Skin epidermis (tissue), 12 donors: ENCODE measurements at regions not wholly inside any gene's neighbourhood (a gene's known extent, or its start where the extent isn't known, plus 50 kb on each side); places are given as distances from the start of the nearest gene placed in this dataset.

ENCODE experiments used
- H3K27ac ChIP-seq, 21 experiments: fragments of 200-600 bp; sonication (generic) in 11 of 21; one replicate each; pipeline ENCODE4 v1.5.0; 2020; ENCODE audit warnings: mild to moderate bottlenecking in 3 of 21, inconsistent platforms in 2 of 21, moderate library complexity in 2 of 21
- H3K4me3 ChIP-seq, 7 experiments: fragments of 200-600 bp; sonication (generic) in 2 of 7; one replicate each; pipeline ENCODE4 v1.5.0; 2020; ENCODE audit warnings: inconsistent platforms in 2 of 7, mild to moderate bottlenecking in 2 of 7, moderate library complexity in 1 of 7

DNA sequence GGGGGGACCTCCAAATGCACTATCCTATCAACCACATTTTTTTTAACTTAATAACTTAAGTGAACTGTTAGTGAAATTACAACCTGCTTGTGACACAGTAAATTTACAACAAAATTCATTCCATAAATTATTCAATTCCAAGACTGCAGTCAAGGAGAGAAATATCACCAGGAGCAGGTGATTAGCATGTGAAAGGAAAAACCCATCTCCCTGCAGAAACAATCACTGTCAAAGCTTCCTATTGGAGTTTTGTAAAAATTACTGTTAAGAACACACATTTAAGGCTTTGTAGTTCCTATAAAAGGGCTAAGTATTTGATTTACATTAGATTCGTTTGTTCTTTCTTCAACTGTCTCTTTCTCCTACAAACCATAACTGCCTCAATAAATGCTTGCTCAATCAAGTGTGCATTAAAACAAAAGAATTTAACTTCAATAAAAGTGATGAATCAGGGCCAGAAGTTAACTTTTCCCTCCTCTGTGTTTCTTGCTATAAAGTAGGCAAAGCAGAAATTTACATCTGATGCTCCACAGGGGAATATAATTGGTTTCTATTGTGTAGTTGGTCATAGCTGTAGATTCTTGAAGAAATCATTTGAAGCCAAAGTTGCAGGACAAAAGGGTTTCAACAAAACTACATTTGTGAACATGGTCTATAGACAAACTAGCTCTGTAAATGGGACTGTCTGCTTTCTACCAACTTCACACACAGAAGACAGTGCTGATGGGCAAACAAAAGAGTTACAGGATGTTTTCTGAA, 195.1 kb upstream of the PSMD7 start:
- no peak overlapping the region for H3K4me3 ChIP-seq

DNA sequence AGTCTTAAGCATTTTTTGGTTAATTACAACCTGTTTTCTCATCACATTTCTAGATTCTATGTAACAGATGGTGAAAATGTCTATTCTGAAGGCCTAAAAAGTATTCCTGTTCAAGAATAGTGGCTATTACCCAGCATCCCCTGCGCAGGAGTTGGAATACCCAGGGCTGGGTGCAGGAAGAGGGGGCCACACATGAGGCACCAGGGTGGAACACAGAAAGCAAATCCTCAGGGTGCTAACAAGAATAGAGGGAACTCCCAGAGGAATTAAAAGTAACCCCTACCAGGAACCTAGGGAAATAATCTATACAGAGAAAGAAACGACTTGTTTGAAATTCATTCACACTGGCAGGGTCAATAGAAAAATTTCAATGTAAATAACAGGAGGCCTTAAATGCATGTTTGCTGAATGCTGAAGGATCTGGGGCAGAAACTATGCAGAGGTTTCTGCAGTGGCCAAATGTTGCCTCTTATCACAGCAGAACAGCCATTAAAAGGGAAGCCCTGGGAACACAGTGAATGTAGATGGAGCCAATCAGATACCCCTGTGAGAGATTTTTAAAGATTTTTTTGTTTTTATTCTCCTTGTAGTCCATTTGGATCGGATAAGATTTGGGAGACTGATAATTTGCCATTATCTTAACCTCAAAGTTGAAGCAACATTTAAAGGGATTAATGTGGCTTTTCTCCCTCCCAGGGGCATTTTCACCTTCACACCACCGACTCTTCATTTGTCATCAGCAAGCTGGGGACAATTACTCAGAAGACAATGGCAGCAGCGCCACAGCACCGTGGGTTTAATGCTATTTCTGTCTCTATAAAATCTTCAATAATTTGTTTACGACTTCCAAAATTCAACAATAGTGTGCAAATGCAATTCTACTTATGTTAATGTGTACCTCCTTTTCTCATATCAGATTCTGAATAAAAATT, 196.0 kb upstream of the PSMD7 start:
- Histone ChIP-seq H3K27ac (no peak overlapping the region), H3K4me3 (no peak overlapping the region)

More for the DNA sequence above, 195.1 kb upstream of the PSMD7 start:
- no peak overlapping the region for H3K27ac ChIP-seq

DNA sequence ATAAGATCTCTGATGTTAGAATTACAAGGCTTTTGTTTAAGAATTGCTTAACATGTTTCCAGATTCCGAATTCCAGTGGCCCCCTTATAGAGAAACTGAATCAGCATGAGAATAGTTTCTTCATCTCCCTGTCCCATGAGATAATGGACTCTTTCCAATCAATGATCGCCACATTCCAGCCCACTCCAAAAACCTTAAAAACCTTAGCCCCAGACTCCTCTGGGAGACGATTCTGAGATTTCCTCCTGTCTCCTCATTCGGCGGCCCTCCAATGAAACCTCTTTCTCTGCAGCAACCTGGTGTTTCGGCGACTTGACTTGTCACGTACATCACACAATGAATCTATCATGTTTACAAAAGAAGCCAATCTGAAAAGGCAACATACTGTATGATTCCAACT, 197.1 kb upstream of the PSMD7 start:
- H3K4me3 ChIP-seq: no peak overlapping the region
- H3K27ac ChIP-seq: no peak overlapping the region

DNA sequence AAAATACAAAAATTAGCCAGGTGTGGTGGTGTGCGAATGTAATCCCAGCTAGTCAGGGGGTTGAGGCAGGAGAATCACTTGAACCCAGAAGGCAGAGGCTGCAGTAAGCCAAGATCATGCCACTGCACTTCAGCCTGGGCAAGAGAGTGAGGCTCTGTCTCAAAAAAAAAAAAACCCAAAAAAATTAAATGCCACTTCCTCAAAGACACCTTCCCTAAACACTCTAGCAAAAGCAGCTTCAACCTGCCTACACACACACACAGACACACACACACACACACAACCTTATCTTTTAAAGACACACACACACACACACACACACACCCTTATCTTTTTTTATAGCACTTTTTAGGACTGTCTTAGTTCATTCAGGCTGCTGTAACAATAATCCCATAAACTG, 201.7 kb upstream of the PSMD7 start:
- H3K27ac ChIP-seq: no peak overlapping the region

DNA sequence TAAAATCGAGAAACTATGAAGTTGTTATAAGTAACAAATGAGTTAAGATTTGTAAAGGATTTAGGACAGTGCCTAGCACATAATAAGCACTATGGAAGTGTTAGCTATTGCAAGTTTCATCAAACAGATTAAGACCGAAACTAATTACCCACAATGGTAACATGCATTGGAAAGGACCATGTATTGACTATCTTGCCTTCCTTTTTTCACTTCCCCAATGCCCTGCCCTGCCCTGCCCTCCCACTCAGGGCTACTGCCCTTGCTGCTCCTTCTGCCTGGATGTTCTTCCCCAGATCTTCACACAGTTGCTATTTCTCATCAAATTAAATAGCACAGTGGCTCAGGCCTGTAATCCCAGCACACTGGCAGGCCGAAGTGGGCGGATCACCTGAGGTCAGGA, 202.1 kb upstream of the PSMD7 start:
- H3K4me3 ChIP-seq: no peak overlapping the region
- no peak overlapping the region for H3K27ac ChIP-seq

More for the DNA sequence above, 201.7 kb upstream of the PSMD7 start:
- no peak overlapping the region for H3K4me3 ChIP-seq

DNA sequence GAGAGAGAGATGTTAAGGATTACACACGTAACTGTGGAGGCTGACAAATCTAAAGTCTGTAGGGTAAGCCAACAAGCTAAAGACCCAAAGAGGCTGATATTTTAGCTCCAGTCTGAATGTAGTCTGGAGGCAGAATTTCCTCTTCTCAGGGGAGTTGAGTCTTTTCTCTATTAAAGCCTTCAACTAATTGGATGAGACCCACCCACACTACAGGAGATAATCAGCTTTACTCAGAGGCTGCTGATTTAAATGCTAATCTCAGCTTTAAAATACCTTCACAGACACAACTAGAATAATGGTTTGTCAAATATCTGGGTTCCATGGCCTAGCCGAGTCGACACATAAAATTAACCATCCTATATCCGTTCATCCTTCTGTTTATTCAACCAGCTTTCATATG, 204.3 kb upstream of the PSMD7 start:
- H3K4me3 ChIP-seq: no peak overlapping the region
- no peak overlapping the region for H3K27ac ChIP-seq

DNA sequence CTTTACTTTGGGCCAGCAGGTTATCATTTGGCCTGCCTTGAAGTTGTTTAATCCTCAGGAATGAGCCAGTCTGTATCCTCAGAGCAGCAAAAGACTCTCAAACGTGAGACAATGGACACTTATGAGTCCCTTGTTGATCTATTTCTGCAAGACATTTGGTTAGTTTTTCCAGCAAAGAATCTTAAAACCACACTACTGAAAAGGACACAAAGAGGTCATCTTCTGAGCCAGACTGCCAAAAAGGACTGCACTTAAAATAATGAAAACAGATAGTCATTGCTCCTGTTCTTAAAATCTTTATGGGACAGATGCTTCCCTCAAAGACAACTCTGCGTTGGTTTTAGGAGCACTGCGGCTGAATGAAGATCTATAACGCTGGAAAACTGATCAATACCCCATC, 205.7 kb upstream of the PSMD7 start:
- H3K27ac ChIP-seq: no peak overlapping the region
- H3K4me3 ChIP-seq: no peak overlapping the region

DNA sequence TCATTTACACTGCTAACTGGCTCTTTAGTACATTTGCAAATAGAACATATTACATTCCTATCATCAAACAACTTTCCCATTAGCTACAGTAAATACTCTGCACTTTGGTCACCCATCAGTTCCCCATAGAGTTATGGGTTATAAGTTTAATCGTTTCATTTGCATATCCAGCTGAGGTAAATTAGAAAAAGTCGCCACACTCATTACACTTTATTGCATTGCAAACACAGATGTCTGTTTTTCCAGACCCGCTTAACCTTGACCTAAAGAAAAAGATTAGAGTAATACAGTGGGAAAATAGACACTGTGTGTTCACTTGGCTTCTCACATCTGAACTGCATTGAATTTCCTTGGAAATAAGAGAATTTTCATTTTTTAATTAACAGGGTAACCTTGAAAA, 213.1 kb upstream of the PSMD7 start:
- no peak overlapping the region for H3K4me3 ChIP-seq
- no peak overlapping the region for H3K27ac ChIP-seq

DNA sequence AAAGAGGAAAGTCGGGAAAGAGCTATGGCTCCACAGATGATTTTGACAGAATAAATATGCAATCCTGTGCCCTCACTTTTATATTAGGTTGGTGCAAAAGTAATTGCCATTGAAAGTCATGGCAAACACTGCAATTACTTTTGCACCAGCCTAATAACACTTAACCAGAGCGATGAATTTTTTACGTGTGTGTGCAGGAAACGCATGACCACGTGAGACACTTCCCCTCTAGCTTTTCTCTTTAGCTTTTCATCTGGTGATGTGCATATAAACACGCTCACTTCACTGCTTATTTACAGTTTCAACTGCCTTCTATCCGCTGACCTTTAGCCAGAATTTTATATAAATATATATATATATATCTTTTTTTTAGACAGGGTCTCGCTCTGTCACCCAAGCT, 216.3 kb upstream of the PSMD7 start:
- no peak overlapping the region for H3K27ac ChIP-seq
- H3K4me3 ChIP-seq: no peak overlapping the region

DNA sequence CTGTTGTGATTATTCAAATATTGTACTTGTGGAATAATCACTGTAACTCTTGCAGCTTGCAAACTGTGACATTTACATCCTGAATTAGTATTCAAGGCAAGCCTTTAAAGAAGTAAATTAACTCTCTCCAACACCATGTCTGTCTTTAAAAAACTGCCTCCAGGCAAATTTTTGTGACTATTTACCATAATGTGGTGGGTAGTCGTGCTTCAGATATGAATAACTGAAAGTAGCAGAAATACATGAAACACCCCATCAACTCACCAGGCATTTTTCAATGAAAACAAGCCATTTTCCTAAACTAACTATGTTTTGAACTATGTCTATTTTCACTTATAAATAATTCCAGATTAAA, 217.4 kb upstream of the PSMD7 start:
- Histone ChIP-seq H3K4me3 (no peak overlapping the region), H3K27ac (no peak overlapping the region)

DNA sequence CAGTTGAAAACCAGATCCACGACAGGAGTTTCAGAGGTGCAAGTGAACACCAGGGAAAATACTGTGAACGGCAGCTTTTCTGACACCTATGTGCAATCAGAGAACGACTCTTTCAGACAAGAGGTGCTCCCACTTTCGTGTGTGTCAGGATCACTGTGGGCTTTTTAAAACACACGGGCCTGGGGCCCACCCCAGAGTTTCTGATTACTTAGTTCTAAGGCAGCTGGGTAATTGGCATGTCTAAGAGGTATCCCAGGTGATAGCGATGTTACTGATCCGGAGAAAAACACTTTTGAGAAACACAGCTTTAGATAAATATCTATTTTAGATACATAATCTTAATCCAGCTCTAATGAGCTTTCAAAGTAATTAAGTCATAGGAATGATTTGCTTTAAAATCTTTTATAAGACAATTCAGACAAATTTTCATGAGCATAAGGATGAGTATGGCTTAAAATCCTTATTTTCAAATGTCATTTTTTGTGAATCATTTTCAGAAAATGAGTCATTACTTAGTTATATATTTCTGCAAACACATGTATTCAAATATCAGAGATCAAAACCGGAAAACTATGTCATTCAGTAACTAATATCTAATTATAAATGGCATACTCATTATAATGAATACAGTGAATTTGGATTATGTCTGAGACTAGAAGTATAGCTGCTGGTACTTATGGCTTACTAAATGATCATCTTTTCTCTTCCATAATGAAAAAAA, 217.9 kb upstream of the PSMD7 start:
- Histone ChIP-seq H3K4me3 (no peak overlapping the region), H3K27ac (no peak overlapping the region)

DNA sequence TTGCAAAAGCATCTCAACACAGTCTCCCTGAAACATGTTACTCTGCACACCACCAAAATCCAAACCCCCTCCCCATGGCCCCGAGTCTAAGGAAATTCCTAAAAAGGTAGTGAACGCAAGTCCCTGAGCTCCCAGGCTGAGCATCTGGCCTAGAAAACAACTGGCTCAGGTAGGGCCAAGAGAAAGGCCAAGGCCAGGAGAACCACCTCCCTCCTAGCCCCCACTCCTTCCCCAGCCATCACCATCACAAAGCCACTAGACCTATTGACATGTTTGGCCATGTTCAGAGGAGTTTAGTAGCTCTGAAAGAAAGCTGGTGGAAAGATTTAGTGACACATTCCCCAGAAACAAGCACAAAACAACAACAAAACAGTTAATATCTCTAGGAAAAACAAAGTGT, 220.0 kb upstream of the PSMD7 start:
- no peak overlapping the region for H3K4me3 ChIP-seq
- no peak overlapping the region for H3K27ac ChIP-seq

DNA sequence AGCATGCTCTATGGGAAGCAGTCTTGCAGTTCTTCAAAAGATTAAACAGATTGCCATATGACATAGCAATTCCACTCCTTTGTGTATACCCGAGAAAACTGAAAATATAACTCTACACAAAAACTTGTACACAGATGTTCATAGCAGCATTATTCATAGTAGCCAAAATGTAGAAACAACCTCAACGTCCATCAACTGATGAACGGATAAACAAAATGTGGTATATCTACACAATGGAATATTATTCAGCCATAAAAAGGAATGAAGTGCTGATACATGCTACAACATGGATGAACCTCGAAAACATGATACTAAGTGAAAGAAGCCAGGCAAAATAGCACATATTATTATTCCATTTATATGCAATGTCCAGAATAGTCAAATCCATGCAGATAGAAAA, 221.2 kb upstream of the PSMD7 start:
- no peak overlapping the region for H3K27ac ChIP-seq
- H3K4me3 ChIP-seq: no peak overlapping the region

DNA sequence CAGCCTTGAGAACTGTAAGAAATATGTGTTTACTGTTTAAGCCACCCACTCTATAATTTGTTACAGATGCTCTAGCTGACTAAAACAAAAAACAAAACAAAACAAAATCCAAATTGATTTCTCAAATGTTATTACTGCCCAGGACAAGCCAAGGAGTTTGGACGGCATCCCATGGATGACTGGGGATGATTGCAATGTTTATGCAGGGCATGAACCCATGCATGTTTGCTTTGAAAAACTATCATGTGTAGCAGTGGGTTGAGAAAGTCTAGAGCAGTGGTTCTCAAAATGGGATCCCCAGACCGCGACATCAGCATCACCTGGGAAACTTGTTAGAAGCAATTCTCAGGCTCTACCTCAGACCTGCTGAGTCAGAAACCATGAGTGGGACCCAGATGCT, 223.2 kb upstream of the PSMD7 start:
- H3K4me3 ChIP-seq: no peak overlapping the region
- H3K27ac ChIP-seq: no peak overlapping the region

DNA sequence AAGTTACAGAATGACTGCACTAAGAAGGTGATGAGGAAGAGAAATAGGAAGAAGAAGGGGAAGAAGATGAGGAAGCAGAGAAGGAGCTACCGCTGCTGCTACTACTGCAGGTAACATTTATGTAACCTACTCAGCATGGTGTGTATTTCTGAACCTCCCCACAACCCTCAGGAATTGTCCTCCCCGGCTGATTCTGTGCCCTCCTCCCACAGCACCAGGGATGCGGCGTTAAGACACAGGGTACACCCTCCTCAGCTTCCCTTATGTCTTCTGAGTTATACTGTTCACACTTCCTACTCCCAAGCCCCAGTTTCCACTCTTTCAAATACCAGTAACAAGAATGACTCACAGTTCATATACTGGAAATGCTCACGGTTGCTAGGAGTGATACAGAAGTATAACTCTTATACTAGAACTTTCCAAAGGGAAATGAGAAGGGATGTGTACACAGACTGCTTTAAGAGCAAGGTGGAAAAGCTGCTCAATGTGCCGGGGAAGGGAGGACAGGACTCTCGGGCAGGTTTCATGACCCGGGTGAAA, 224.5 kb upstream of the PSMD7 start:
- no peak overlapping the region for H3K27ac ChIP-seq
- H3K4me3 ChIP-seq: no peak overlapping the region

DNA sequence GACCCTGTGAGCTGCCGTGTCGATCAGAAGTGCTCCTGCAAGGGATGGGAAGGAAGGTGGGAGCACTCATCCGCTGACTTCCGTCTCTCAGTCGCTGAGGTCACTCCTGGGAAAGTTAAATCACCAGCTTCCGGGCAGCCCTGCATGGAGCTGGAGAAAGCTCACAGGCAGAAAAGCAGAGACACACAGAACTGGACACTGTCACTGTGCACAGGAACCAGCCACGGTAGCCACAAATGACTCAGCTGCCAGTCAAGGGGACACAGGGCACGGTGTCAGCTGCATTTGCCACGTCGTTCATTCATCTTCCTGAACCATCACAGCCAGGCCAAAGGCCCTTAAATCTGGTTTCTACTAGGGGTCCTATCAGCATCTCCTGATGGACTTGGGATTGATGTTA, 226.4 kb upstream of the PSMD7 start:
- no peak overlapping the region for H3K4me3 ChIP-seq
- H3K27ac ChIP-seq: no peak overlapping the region

DNA sequence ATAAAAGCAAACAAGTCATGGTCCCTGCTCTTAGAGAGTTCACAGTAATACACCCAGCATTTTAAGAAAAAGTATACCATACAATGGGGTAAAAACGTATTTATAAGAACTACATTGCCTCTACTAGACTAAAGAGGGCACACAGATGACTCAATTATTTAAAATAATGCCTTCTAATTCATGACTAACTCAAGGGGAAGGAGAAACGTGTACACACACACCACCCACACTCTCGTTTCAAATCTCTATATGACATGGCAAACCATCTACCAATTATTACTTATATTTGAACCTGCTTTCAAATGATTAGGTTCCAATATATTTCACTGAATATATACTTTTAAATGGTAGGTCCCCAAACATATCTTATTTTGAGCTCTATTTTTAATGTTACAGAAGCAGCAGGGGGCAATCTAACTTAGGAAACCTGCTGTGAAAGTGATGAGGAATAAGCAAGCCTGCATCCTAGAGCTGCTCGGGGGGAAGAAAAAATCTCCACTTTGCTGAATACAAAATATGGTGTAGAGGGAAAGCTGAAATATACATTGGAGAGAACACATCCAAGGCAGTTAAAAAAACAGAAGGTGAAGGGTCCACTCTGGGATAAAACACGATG, 232.4 kb upstream of the PSMD7 start:
- Histone ChIP-seq H3K27ac (no peak overlapping the region), H3K4me3 (no peak overlapping the region)

DNA sequence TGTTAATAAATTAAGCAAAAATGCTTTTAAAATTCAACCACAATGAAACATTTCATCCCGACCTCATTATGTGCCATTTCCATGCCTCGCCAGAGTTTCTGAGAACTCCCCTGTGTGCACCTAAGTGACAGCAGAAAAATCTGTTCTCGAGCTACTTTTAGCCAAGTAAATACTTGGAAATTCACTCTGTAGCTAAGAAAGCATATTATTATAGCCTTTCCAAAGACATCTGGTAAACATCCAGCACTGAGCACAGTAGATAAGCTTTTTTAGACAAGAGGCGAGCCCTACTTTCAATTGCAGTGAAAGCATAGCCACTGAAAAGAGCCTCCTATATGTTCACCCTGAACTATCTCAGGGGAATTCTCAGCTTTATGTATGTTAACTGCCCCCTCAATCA, 242.8 kb upstream of the PSMD7 start:
- Histone ChIP-seq H3K4me3 (no peak overlapping the region), H3K27ac (no peak overlapping the region)

DNA sequence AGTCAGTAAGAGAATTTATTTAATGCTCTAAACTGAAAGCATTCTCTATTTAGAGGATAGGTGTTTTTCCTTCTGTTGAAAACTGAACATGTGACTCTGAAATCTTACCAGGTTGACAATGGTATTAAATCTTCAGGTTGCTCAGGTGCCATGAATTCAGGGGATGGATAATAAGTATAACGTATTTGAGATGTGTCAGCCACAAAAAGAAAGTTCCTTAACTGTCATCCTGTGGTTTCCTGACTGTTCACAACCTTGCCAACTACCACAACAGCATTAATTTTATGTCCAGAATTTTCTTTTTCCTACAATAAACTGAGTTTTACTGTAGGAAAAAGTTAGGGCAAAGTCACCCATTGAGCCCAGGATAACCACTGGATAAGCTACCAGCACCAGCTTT, 243.3 kb upstream of the PSMD7 start:
- Histone ChIP-seq H3K4me3 (no peak overlapping the region), H3K27ac (no peak overlapping the region)

DNA sequence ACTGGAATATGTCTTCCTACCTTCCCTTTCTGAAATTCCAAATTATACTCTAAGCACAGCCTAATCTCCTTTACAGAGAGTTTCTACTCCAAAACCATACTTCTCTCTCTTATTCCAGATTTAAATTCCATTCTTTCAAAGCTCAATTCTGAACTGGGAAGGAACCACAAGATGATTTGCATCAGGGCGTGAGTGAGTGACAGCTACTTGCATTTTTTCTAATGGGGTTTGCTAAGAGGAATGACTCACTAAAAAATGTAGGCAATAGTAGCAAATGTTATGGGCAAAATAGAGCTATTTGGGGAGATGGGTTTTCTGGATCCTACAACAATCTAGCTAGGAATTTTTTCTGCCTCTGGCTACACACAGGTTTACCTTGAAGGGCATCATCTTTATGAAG, 244.6 kb upstream of the PSMD7 start:
- Histone ChIP-seq H3K4me3 (no peak overlapping the region), H3K27ac (no peak overlapping the region)
